ENCODE measurements at regions not wholly inside any gene's neighbourhood (a gene's known extent, or its start where the extent isn't known, plus 50 kb on each side); places are given as distances from the start of the nearest gene placed in this dataset.

DNA sequence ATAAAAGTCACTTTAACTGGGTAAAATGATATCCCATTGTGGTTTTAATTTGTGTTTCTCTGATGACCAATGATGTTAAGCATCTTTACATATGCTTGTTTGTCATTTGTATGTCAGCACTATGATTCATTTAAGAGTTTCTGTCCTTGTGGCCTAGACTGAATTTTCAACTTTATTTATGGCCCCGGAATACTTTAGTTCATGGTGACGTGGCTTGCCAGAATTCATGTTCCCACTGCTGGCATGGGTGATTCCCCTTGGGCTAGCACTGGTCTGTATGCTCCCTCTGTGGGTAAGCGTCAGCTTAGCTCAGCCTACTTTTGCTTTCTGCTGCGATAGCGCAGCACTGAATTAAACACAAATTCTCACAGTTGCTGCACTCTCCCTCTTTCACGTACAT is 436.3 kb upstream of the SGO1 start:
- TF ChIP-seq POLR2AphosphoS5 (IDR thresholded peaks at IDR 0.05; ENCODE audit: low read depth) (no peak), CTCF (conservative IDR thresholded peaks at IDR 0.05; ENCODE audit: low read depth in 2 of 2) (peak in 1 of 2 experiments; percentile 22; a peak in 1 of 4 replicates)
